ENCODE measurements at regions not wholly inside any gene's neighbourhood (a gene's known extent, or its start where the extent isn't known, plus 50 kb on each side); places are given as distances from the start of the nearest gene placed in this dataset.
A peak's percentile ranks its signal among the peaks of the same experiment; 100 is the strongest.

GRCh38 chr22:22358152-22358551 is 113.6 kb downstream of the VPREB1 start:
- H3K36me3 ChIP-seq (ENCODE audit: control insufficient read depth, insufficient read depth, low read length), result no peaks in the 10 kb centered on the region
- Mint-ChIP-seq H3K9me3 (peaks cover 0 to 2% (median 0%) of the 10 kb centered on the region in 7 donors), H3K4me3 (no peak overlapping the region), H3K36me3 (no peaks in the 10 kb centered on the region), H3K27me3 (peaks cover 38% of the 10 kb centered on the region), H3K27ac (no peak overlapping the region), H3K4me1 (peaks cover 0 to 6% (median 6%) of the 10 kb centered on the region in 4 donors)
- no peaks in the 10 kb centered on the region for H3K9me3 ChIP-seq (ENCODE audit: control insufficient read depth in 2 of 2, low read length in 2 of 2)
- ATAC-seq (ENCODE audit: low read depth in 2 of 2), result no peak
- no peak overlapping the region for H3K27ac ChIP-seq (ENCODE audit: insufficient read depth, low read length, poor library complexity, severe bottlenecking)
- no peak overlapping the region for H3K4me3 ChIP-seq (ENCODE audit: low read depth, low read length)
- DNase-seq, result no peak
- H3K4me1 ChIP-seq (ENCODE audit: control insufficient read depth, insufficient read depth, low read length, poor library complexity, severe bottlenecking), result peaks cover 3% of the 10 kb centered on the region
- peaks cover 2% of the 10 kb centered on the region for H3K27me3 ChIP-seq (ENCODE audit: control insufficient read depth, insufficient read depth, low read length)

DNA sequence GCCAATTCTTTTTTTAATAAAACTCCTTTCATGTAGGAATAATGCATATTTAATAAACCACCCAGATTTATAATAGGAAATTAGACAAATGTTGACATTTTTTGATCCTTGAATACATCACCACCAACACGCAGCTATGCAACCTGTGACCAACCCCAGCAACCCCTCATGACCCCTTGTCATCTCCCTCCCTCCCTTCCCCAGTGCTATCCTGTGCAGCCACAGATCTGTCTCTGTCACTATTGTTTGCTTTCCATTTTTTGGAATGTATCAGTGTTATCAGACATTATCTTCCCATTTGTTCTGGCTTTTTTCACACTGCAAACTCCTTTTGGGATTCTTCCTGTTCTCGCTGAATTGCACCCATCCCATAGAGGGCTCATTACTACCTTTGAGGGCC is 114.1 kb downstream of the VPREB1 start:
- no peak overlapping the region for H3K27ac Mint-ChIP-seq

GRCh38 chr22:22359465-22359864 is 114.9 kb downstream of the VPREB1 start:
- Histone ChIP-seq H3K4me1 (ENCODE audit: control insufficient read depth, insufficient read depth, low read length, poor library complexity, severe bottlenecking) (peaks cover 3% of the 10 kb centered on the region), H3K27ac (ENCODE audit: insufficient read depth, low read length, poor library complexity, severe bottlenecking) (no peak overlapping the region), H3K27me3 (ENCODE audit: control insufficient read depth, insufficient read depth, low read length) (peaks cover 2% of the 10 kb centered on the region), H3K9me3 (ENCODE audit: control insufficient read depth in 2 of 2, low read length in 2 of 2) (no peaks in the 10 kb centered on the region), H3K4me3 (ENCODE audit: low read depth, low read length) (no peak overlapping the region), H3K36me3 (ENCODE audit: control insufficient read depth, insufficient read depth, low read length) (no peaks in the 10 kb centered on the region)
- no peak overlapping the region for H3K27ac Mint-ChIP-seq
- ATAC-seq (ENCODE audit: low read depth in 2 of 2) (no peak), DNase-seq (no peak)
- peaks cover 0 to 6% (median 6%) of the 10 kb centered on the region in 4 donors for H3K4me1 Mint-ChIP-seq
- peaks cover 0 to 2% (median 0%) of the 10 kb centered on the region in 7 donors for H3K9me3 Mint-ChIP-seq
- H3K4me3 Mint-ChIP-seq, result no peak overlapping the region
- H3K27me3 Mint-ChIP-seq, result peaks cover 44% of the 10 kb centered on the region
- no peaks in the 10 kb centered on the region for H3K36me3 Mint-ChIP-seq

More for the DNA sequence above, 114.1 kb downstream of the VPREB1 start:
- Mint-ChIP-seq H3K27me3 (peaks cover 38% of the 10 kb centered on the region), H3K4me3 (no peak overlapping the region), H3K4me1 (peaks cover 0 to 6% (median 6%) of the 10 kb centered on the region in 4 donors), H3K9me3 (peaks cover 0 to 2% (median 0%) of the 10 kb centered on the region in 7 donors), H3K36me3 (no peaks in the 10 kb centered on the region)
- peaks cover 2% of the 10 kb centered on the region for H3K27me3 ChIP-seq (ENCODE audit: control insufficient read depth, insufficient read depth, low read length)
- no peak overlapping the region for H3K4me3 ChIP-seq (ENCODE audit: low read depth, low read length)
- H3K9me3 ChIP-seq (ENCODE audit: control insufficient read depth in 2 of 2, low read length in 2 of 2), result no peaks in the 10 kb centered on the region
- H3K36me3 ChIP-seq (ENCODE audit: control insufficient read depth, insufficient read depth, low read length), result no peaks in the 10 kb centered on the region
- ATAC-seq (ENCODE audit: low read depth in 2 of 2) (no peak), DNase-seq (no peak)
- H3K27ac ChIP-seq (ENCODE audit: insufficient read depth, low read length, poor library complexity, severe bottlenecking), result no peak overlapping the region
- peaks cover 3% of the 10 kb centered on the region for H3K4me1 ChIP-seq (ENCODE audit: control insufficient read depth, insufficient read depth, low read length, poor library complexity, severe bottlenecking)

- H3K36me3 Mint-ChIP-seq, result no peaks in the 10 kb centered on the region
- no peak overlapping the region for H3K27ac ChIP-seq (ENCODE audit: insufficient read depth, low read length, poor library complexity, severe bottlenecking)
- peaks cover 40% of the 10 kb centered on the region for H3K27me3 Mint-ChIP-seq
- H3K36me3 ChIP-seq (ENCODE audit: control insufficient read depth, insufficient read depth, low read length), result no peaks in the 10 kb centered on the region
- H3K9me3 ChIP-seq (ENCODE audit: control insufficient read depth in 2 of 2, low read length in 2 of 2), result no peaks in the 10 kb centered on the region
- no peak for DNase-seq
- H3K27me3 ChIP-seq (ENCODE audit: control insufficient read depth, insufficient read depth, low read length), result peaks cover 2% of the 10 kb centered on the region
- H3K27ac Mint-ChIP-seq, result no peak overlapping the region
- H3K4me3 Mint-ChIP-seq, result no peak overlapping the region
- no peak overlapping the region for H3K4me3 ChIP-seq (ENCODE audit: low read depth, low read length)
- peaks cover 3% of the 10 kb centered on the region for H3K4me1 ChIP-seq (ENCODE audit: control insufficient read depth, insufficient read depth, low read length, poor library complexity, severe bottlenecking)
- no peak for ATAC-seq (ENCODE audit: low read depth in 2 of 2)
- H3K9me3 Mint-ChIP-seq, result peaks cover 0 to 2% (median 0%) of the 10 kb centered on the region in 7 donors
- peaks cover 0 to 6% (median 6%) of the 10 kb centered on the region in 4 donors for H3K4me1 Mint-ChIP-seq
Observed at GRCh38 chr22:22360014-22360413, 115.4 kb downstream of the VPREB1 start.

- H3K4me1 Mint-ChIP-seq, result no peaks in the 10 kb centered on the region
- H3K36me3 ChIP-seq (ENCODE audit: control insufficient read depth, insufficient read depth, low read length), result no peaks in the 10 kb centered on the region
- ATAC-seq (ENCODE audit: low read depth in 2 of 2) (no peak), DNase-seq (no peak)
- no peak overlapping the region for H3K27ac Mint-ChIP-seq
- H3K9me3 Mint-ChIP-seq, result peaks cover 0 to 2% (median 0%) of the 10 kb centered on the region in 7 donors
- H3K4me1 ChIP-seq (ENCODE audit: control insufficient read depth, insufficient read depth, low read length, poor library complexity, severe bottlenecking), result no peaks in the 10 kb centered on the region
- H3K27me3 Mint-ChIP-seq, result peaks cover 32% of the 10 kb centered on the region
- no peak overlapping the region for H3K4me3 Mint-ChIP-seq
- H3K27ac ChIP-seq (ENCODE audit: insufficient read depth, low read length, poor library complexity, severe bottlenecking), result no peak overlapping the region
- no peaks in the 10 kb centered on the region for H3K9me3 ChIP-seq (ENCODE audit: control insufficient read depth in 2 of 2, low read length in 2 of 2)
- H3K27me3 ChIP-seq (ENCODE audit: control insufficient read depth, insufficient read depth, low read length), result peaks cover 2% of the 10 kb centered on the region
- no peak overlapping the region for H3K4me3 ChIP-seq (ENCODE audit: low read depth, low read length)
- no peaks in the 10 kb centered on the region for H3K36me3 Mint-ChIP-seq
Observed at GRCh38 chr22:22362311-22362710, 117.7 kb downstream of the VPREB1 start.

DNA sequence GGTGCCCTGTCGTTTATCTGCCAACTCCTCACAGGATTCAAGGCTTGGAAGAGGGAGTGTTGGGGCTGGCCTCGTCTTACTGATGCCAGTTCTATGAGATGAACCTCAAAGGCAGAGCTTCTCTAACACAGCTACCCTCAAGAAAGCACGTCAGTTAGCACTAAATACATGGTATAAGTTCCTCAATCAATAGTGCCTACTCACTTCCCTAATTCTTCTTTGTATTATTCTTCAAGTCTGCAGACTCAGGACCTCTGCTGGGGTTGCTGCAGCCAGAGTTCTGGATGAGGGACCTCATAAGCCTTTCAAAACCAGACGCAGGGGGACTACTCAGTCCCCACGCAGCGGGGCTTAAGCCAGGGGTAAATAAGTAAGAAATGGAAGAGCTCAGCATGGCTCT is 118.3 kb downstream of the VPREB1 start:
- ATAC-seq (ENCODE audit: low read depth in 2 of 2) (no peak), DNase-seq (no peak)
- Histone ChIP-seq H3K27ac (ENCODE audit: insufficient read depth, low read length, poor library complexity, severe bottlenecking) (no peak overlapping the region), H3K36me3 (ENCODE audit: control insufficient read depth, insufficient read depth, low read length) (no peaks in the 10 kb centered on the region), H3K27me3 (ENCODE audit: control insufficient read depth, insufficient read depth, low read length) (peaks cover 2% of the 10 kb centered on the region), H3K4me3 (ENCODE audit: low read depth, low read length) (no peak overlapping the region), H3K4me1 (ENCODE audit: control insufficient read depth, insufficient read depth, low read length, poor library complexity, severe bottlenecking) (no peaks in the 10 kb centered on the region), H3K9me3 (ENCODE audit: control insufficient read depth in 2 of 2, low read length in 2 of 2) (no peaks in the 10 kb centered on the region)
- Mint-ChIP-seq H3K27me3 (peaks cover 30% of the 10 kb centered on the region), H3K36me3 (no peaks in the 10 kb centered on the region), H3K9me3 (peaks cover 0 to 2% (median 0%) of the 10 kb centered on the region in 7 donors), H3K4me1 (no peaks in the 10 kb centered on the region), H3K27ac (no peak overlapping the region), H3K4me3 (no peak overlapping the region)

DNA sequence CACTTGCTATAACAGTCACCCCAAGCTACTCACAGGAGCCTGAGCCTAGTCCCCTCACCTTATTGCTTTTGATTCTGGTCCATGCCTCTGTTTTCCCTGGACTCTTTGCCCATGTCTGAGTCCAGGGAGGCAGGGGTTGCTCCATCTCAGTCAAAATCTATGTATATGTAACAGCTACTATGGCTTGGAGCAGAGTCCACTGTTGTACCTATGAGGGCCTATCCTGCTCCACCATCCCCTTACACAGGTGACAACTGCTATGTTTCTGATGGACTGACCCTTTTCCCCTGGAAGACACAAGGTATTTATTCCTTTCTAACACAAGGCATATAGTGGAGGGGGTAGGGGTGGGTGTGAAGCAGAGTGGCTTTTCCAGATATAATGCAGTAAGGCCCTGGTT is 119.6 kb downstream of the VPREB1 start:
- no peak for DNase-seq
- no peak for ATAC-seq (ENCODE audit: low read depth in 2 of 2)
- Histone ChIP-seq H3K27me3 (ENCODE audit: control insufficient read depth, insufficient read depth, low read length) (peaks cover 2% of the 10 kb centered on the region), H3K36me3 (ENCODE audit: control insufficient read depth, insufficient read depth, low read length) (no peaks in the 10 kb centered on the region), H3K4me3 (ENCODE audit: low read depth, low read length) (no peak overlapping the region), H3K9me3 (ENCODE audit: control insufficient read depth in 2 of 2, low read length in 2 of 2) (no peaks in the 10 kb centered on the region), H3K27ac (ENCODE audit: insufficient read depth, low read length, poor library complexity, severe bottlenecking) (no peak overlapping the region), H3K4me1 (ENCODE audit: control insufficient read depth, insufficient read depth, low read length, poor library complexity, severe bottlenecking) (no peaks in the 10 kb centered on the region)
- Mint-ChIP-seq H3K4me3 (no peak overlapping the region), H3K9me3 (peaks cover 0 to 2% (median 0%) of the 10 kb centered on the region in 7 donors), H3K4me1 (no peaks in the 10 kb centered on the region), H3K27me3 (peaks cover 29% of the 10 kb centered on the region), H3K36me3 (no peaks in the 10 kb centered on the region), H3K27ac (peak overlapping the region in 1 of 3 donors; percentile 39)

DNA sequence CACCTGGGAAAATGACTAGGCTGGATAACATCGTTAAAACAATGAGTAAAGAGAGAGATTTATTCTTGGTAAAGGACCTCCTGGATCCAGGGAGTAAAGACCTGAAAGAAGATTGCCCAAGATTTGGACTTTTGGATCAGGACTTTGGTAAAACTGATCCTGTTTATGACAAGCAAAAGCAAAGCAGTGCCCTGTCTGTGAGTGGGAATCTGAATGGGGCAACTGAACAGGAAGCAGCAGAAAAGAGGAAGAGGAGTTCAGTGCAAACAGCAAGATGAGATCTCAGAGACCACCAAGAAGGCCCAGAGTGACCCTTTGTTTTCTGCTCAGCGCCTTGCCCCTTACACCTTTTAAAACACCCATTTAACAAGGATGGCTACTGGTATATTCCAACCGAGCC is 122.0 kb downstream of the VPREB1 start:
- Histone ChIP-seq H3K27ac (ENCODE audit: insufficient read depth, low read length, poor library complexity, severe bottlenecking) (no peak overlapping the region), H3K4me3 (ENCODE audit: low read depth, low read length) (no peak overlapping the region), H3K4me1 (ENCODE audit: control insufficient read depth, insufficient read depth, low read length, poor library complexity, severe bottlenecking) (no peaks in the 10 kb centered on the region), H3K36me3 (ENCODE audit: control insufficient read depth, insufficient read depth, low read length) (no peaks in the 10 kb centered on the region), H3K27me3 (ENCODE audit: control insufficient read depth, insufficient read depth, low read length) (peaks cover 3% of the 10 kb centered on the region), H3K9me3 (ENCODE audit: control insufficient read depth in 2 of 2, low read length in 2 of 2) (no peaks in the 10 kb centered on the region)
- Mint-ChIP-seq H3K36me3 (no peaks in the 10 kb centered on the region), H3K9me3 (peaks cover 0 to 2% (median 0%) of the 10 kb centered on the region in 7 donors), H3K27me3 (peaks cover 26% of the 10 kb centered on the region), H3K4me1 (no peaks in the 10 kb centered on the region), H3K27ac (no peak overlapping the region), H3K4me3 (no peak overlapping the region)
- DNase-seq (no peak), ATAC-seq (ENCODE audit: low read depth in 2 of 2) (no peak)
